Gastrocnemius medialis (tissue), 4 donors: ENCODE measurements at regions not wholly inside any gene's neighbourhood (a gene's known extent, or its start where the extent isn't known, plus 50 kb on each side); places are given as distances from the start of the nearest gene placed in this dataset.

Source experiments
- ATAC-seq, 2 donors: fragments of 150-250 bp; one replicate each; pipeline ENCODE4 v1.9.1; 2016
- DNase-seq, 2 donors: peaks; one replicate each; pipeline ENCODE4 v3.0.0-alpha.2; 2019
- H3K27ac ChIP-seq, 4 donors: fragments of 200-600 bp; sonication (generic); 1 replicate in 1 of 4; 2 replicates in 3 of 4; pipeline ENCODE4 v1.5.1; 2016 to 2018; ENCODE audit warnings: mild to moderate bottlenecking in 2 of 4, moderate library complexity in 1 of 4
- H3K27me3 ChIP-seq, 3 donors: fragments of 200-600 bp; sonication (generic) in 2 of 3; 1 replicate in 1 of 3; 2 replicates in 2 of 3; pipeline versions ENCODE4 v1.5.1 to v1.6.0; 2016 to 2019; ENCODE audit warnings: mild to moderate bottlenecking in 1 of 3, moderate library complexity in 1 of 3
- H3K36me3 ChIP-seq, 2 donors: fragments of 200-600 bp; sonication (generic) in 1 of 2; one replicate each; pipeline ENCODE4 v1.5.1; 2017 to 2018
- H3K4me1 ChIP-seq, 2 donors: fragments of 200-600 bp; sonication (generic) in 1 of 2; one replicate each; pipeline ENCODE4 v1.5.1; 2016 to 2017; ENCODE audit warnings: mild to moderate bottlenecking in 2 of 2
- H3K4me3 ChIP-seq, 4 donors: fragments of 200-600 bp; sonication (generic) in 3 of 4; 1 replicate in 1 of 4; 2 replicates in 3 of 4; pipeline ENCODE4 v1.5.1; 2016 to 2019; ENCODE audit warnings: mild to moderate bottlenecking in 2 of 4
- H3K9me3 ChIP-seq, 3 donors: fragments of 200-600 bp; sonication (generic) in 2 of 3; 1 replicate in 1 of 3; 2 replicates in 2 of 3; pipeline ENCODE4 v1.5.1; 2016 to 2019
- CTCF ChIP-seq, 5 experiments: fragments of 450-650 bp in 3 of 5; fragments of 200-600 bp in 2 of 5; sonication (generic) in 2 of 5; IDR thresholded peaks in 4 of 5; conservative IDR thresholded peaks in 1 of 5; 1 replicate in 4 of 5; 2 replicates in 1 of 5; pipeline ENCODE4 v1.5.1; 2016 to 2019; ENCODE audit warnings: antibody characterized with exemption in 5 of 5, mild to moderate bottlenecking in 3 of 5, moderate library complexity in 3 of 5
- POLR2A ChIP-seq, 2 donors: fragments of 450-650 bp; IDR thresholded peaks; one replicate each; pipeline ENCODE4 v1.6.1; 2017; ENCODE audit warnings: antibody characterized with exemption in 2 of 2, mild to moderate bottlenecking in 2 of 2, moderate library complexity in 2 of 2
- in situ Hi-C, 4 donors: fragments of 200-750 bp; cut with MboI; loops; one replicate each; pipeline versions ENCODE4 v1.15.0 to v1.8.0; 2017; ENCODE audit warnings: low sequenced_read_pairs in 4 of 4
- intact Hi-C: fragments of 100-400 bp; cut with DNase I; formaldehyde crosslinking; loops from one replicate; pipeline ENCODE4 v1.15.1; 2023; ENCODE audit warnings: low total_unique reads

GRCh38 chr4:188536826-188537225 lies 397.6 kb downstream of the TRIML1 start:
- intact Hi-C loops: no loop called here
- Histone ChIP-seq H3K4me1 (no peaks in the 10 kb centered on the region), H3K9me3 (no peaks in the 10 kb centered on the region), H3K36me3 (no peaks in the 10 kb centered on the region), H3K4me3 (no peak overlapping the region), H3K27ac (no peak overlapping the region), H3K27me3 (no peaks in the 10 kb centered on the region)
- DNase-seq (no peak), ATAC-seq (no peak)
- in situ Hi-C loops: loop anchor here in 1 of 4 donors (25.0 kb wide), 1 partner anchor 100 kb away; no protein-coding TSS in a partner anchor
- TF ChIP-seq CTCF (IDR thresholded peaks at IDR 0.05 in 4 of 5, conservative IDR thresholded peaks at IDR 0.05 in 1 of 5) (no peak), POLR2A (IDR thresholded peaks at IDR 0.05) (no peak)

GRCh38 chr4:188550296-188550695 lies 411.1 kb downstream of the TRIML1 start:
- Histone ChIP-seq H3K36me3 (no peaks in the 10 kb centered on the region), H3K9me3 (no peaks in the 10 kb centered on the region), H3K4me3 (no peak overlapping the region), H3K4me1 (no peaks in the 10 kb centered on the region), H3K27ac (no peak overlapping the region), H3K27me3 (no peaks in the 10 kb centered on the region)
- DNase-seq: no peak
- in situ Hi-C loops: no loop called here
- TF ChIP-seq POLR2A (IDR thresholded peaks at IDR 0.05) (no peak), CTCF (IDR thresholded peaks at IDR 0.05 in 4 of 5, conservative IDR thresholded peaks at IDR 0.05 in 1 of 5) (no peak)
- no peak for ATAC-seq
- intact Hi-C loops: no loop called here

GRCh38 chr4:188551156-188551555 lies 411.9 kb downstream of the TRIML1 start:
- H3K4me3 ChIP-seq: no peak overlapping the region
- no peaks in the 10 kb centered on the region for H3K4me1 ChIP-seq
- ATAC-seq (no peak), DNase-seq (no peak)
- H3K27ac ChIP-seq: no peak overlapping the region
- no peaks in the 10 kb centered on the region for H3K9me3 ChIP-seq
- intact Hi-C loops (no loop called here), in situ Hi-C loops (no loop called here)
- H3K27me3 ChIP-seq: no peaks in the 10 kb centered on the region
- TF ChIP-seq POLR2A (IDR thresholded peaks at IDR 0.05): no peak
- no peaks in the 10 kb centered on the region for H3K36me3 ChIP-seq

GRCh38 chr4:188552741-188553275 lies 413.6 kb downstream of the TRIML1 start:
- H3K9me3 ChIP-seq: no peaks in the 10 kb centered on the region
- in situ Hi-C loops: no loop called here
- intact Hi-C loops: no loop called here
- TF ChIP-seq POLR2A (IDR thresholded peaks at IDR 0.05) (no peak), CTCF (IDR thresholded peaks at IDR 0.05 in 4 of 5, conservative IDR thresholded peaks at IDR 0.05 in 1 of 5) (no peak)
- H3K4me1 ChIP-seq: no peaks in the 10 kb centered on the region
- H3K27me3 ChIP-seq: no peaks in the 10 kb centered on the region
- ATAC-seq (no peak), DNase-seq (no peak)
- no peaks in the 10 kb centered on the region for H3K36me3 ChIP-seq
- H3K4me3 ChIP-seq: no peak overlapping the region
- no peak overlapping the region for H3K27ac ChIP-seq

- no peak for DNase-seq
- TF ChIP-seq CTCF (IDR thresholded peaks at IDR 0.05 in 4 of 5, conservative IDR thresholded peaks at IDR 0.05 in 1 of 5) (no peak), POLR2A (IDR thresholded peaks at IDR 0.05) (no peak)
- no peaks in the 10 kb centered on the region for H3K36me3 ChIP-seq
- no peak overlapping the region for H3K4me3 ChIP-seq
- no peak for ATAC-seq
- no peaks in the 10 kb centered on the region for H3K27me3 ChIP-seq
- intact Hi-C loops: no loop called here
- in situ Hi-C loops: no loop called here
- no peaks in the 10 kb centered on the region for H3K9me3 ChIP-seq
- no peak overlapping the region for H3K27ac ChIP-seq
- no peaks in the 10 kb centered on the region for H3K4me1 ChIP-seq
These were observed 415.2 kb downstream of the TRIML1 start for GRCh38 chr4:188554413-188554812.
